GM18868 (cell line): ENCODE measurements at regions not wholly inside any gene's neighbourhood (a gene's known extent, or its start where the extent isn't known, plus 50 kb on each side); places are given as distances from the start of the nearest gene placed in this dataset.

ENCODE experiments used
- ATAC-seq: cut with Tn5 transposase; IDR thresholded peaks from one replicate; pipeline ENCODE4 v1.9.1; 2021; ENCODE audit warnings: mild to moderate bottlenecking, moderate library complexity; ENCODE audit not compliant: unreplicated experiment

DNA sequence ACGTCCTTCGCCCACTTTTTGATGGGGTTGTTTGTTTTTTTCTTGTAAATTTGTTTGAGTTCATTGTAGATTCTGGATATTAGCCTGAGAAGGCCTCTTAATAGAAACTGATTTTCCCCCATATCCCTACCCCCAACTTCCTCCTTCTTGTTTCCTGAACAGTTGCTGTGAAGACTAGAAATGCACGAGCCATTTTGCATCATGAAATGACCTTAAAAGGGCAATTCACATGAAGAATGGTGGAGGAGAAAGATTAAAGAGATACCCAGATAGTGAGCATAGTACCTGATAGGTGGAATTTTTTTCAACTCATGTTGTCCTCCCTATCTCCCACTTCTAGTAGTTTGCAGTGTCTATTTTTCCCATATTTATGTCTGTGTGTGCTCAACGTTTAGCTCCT, 55.2 kb upstream of the KCNH8 start:
- ATAC-seq, result no peak

DNA sequence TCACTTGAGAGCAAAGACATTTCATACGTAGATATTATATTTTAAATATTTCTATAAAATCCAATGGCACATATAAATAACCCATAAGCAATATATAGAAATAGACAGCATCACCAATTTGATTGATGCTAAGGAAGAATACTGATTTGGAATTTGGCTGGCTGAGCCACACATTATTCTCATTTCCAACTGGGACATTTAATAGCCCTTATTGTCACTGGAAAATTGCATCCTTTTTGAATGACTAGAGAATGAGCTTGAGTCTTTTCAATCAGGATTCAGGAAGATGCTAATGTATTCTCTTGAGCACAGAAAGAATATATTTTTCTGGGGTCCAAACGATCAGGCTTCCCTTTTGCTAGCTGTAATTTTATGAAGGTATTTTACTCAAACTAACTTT, 70.9 kb upstream of the KCNH8 start:
- no peak for ATAC-seq

DNA sequence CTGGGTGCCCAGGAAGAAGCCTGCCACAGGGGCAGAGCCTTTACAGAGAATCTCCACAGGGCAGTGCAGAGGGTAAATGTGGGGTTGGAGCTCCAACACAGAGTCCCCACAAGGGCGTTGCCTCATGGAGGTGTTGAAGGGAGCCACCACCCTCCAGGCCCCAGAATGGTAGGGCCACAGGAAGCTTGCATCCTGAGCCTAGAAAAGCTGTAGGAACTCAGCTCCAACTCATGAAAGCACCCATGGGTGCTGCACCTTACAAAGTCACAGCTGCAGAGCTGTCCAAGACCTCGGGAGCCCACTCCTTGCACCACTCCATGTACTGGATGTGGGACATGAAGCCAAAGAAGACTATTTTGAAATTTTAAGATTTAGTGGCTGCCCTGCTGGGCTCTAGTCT, 73.3 kb upstream of the KCNH8 start:
- ATAC-seq, result no peak

DNA sequence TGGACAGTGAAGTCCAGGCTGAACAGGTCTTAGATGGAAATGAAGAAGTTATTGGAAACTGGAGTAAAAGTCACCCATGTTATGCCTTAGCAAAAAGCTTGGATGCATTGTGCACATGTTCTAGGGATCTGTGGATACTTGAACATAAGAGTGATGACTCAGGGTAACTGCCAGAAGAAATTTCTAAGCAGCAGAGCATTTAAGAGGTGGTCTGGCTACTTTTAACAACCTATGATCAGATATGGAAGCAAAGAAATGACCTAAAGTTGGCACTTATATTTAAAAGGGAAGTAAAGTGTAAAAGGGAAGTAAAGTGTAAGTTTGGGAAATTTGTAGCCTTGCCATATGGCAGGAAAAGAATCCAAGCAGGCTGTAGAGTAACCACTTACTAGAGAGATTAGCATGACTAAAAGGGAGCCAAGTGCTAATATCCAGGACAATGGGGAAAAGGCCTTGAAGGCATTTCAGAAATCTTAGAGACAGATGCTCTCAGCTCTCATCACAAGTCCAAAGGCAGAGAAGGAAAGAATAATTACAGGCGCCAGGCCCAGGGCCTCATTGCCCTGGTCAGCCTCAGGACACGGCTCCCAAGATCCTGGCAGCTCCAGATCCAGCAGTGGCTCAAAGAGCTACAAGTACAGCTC, 73.9 kb upstream of the KCNH8 start:
- ATAC-seq, result no peak

DNA sequence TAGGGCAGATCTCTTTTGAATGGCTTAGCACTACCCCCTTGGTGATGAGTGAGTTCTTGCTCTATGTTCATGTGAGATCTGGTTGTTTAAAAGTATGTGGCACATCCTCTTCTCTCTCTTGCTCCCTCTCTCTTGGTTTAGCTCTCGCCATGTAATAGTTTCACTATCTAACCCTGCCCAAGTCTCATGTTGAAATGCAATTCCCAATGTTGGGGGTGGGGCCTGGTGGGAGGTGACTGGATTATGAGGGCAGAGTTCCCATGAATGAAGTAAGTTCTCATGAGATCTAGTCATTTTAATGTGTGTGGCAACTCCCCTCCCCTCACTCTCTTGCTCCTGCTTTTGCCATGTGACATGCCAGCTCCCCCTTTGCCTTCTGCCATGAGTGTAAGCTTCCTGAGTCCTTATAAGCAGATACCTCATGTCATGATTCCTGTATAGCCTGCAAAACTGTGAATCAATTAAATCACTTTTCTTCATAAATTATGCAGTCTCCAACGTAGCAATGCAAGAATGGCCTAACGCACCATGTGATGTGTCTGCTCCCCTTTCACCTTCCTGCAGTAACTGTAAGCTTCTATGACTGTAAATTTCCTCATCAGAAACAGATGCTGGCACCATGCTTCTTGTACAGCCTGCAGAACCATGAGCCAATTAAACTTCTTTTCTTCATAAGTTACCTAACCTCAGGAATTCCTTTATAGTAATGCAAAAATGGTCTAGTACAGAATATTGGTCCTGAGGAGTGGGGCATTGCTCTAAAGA, 74.8 kb upstream of the KCNH8 start:
- no peak for ATAC-seq

DNA sequence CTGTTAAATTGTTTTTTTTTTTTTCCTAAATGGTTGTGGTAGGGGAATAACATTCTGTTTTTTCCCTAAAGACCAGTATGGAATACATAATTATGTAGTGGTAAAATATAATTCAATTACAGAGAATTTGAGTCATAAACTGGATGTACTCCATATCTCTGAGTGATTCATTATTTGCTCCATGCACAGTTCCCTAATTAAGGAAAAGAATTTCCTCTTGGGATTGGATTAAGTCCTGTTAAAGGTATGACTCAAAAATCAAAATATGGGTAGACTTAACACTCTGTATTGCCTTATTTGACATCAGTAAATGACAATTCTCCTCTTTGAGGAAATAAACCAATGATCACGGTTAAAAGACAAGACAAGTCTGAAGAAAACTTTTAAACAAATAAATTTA, 78.0 kb upstream of the KCNH8 start:
- ATAC-seq, result no peak

DNA sequence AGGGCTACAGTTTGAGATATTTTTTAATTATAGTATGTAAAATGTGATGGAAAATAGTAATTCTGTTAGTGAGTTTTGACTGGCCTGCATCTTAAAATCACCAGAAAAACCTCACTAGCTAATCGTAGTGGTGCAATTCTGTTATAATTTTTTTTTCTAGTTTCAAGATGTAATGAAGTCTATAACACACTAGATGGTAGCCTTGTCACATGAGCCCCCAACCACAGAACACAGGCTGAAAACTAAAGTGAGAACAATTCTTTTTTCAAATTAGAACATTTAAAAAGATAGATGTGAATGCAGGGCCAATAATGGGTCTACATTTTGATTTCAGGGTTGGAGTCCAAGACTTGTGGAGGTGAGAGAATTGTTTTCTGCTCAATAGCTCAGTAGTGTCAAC, 83.3 kb upstream of the KCNH8 start:
- no peak for ATAC-seq

DNA sequence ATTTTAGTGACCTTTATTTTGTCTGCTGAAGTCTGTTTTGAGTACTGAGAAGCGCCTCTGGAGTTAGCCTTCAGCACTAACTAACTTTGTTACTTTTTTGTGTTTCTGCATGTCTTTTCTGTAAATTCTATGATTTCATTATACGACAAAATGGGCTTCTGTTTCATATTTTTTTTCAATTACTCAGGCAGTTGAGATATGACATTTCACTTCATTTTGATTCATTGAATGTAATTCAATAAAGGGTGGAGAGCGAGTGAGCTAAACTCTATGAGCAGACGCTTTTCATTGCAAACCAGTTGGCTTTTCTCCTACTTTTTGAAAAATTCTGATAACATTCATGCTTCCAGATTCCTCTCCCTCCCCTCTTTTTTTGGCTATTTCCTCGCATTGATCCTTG, 84.4 kb upstream of the KCNH8 start:
- ATAC-seq, result no peak

DNA sequence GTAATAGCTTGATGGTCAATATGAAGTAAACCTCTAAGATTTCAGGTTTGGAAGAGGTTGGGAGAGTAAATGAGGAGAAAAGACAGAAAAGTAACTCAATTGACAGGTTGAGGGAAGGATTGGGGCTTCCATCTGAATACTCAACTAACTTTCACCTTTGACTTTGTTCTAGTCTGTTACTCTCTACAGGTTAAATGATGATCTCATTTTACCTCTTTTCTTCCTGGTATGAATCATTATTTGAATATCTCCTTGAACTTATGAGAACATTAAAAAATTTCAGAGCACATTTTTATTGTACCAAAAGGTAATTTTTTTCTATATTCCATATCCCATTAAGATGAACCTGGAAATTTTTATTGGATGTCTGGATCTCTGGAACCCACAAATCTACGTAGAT, 87.9 kb upstream of the KCNH8 start:
- ATAC-seq, result no peak

DNA sequence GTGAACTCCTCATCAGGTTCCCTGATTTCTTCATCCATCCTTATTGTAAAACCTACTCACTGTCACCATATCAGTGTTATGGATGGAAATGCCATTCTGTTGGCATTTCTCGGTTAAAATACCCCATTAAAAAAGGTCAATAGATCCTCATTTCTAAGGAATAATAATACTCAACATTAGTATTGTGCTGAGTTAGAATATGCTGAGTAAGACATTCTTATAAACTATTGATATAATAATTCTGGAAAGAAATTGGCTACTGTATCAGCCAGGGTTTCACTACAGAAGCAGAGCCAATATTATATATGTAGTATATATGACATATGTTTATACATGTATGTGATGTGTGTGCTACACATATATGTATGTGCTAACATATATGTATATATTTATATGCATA, 95.4 kb upstream of the KCNH8 start:
- ATAC-seq, result no peak

DNA sequence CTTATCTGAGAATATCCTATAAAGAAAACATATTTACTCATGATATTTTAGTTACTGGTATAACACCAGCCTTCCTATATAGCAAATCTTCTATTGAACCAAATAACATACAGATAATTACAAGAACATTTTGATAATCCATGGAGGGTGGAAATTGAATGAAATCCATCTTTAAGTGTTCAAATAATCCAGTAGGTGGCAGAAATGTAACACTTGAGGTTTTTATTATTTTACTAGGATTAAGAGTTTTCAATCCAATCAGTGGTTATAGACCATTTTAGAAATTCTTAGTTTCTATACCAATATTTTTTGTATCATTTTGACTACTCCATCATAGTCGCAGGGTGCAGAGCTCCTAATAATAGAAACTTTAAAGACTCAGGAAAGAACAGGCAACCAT, 101.9 kb upstream of the KCNH8 start:
- ATAC-seq, result no peak

DNA sequence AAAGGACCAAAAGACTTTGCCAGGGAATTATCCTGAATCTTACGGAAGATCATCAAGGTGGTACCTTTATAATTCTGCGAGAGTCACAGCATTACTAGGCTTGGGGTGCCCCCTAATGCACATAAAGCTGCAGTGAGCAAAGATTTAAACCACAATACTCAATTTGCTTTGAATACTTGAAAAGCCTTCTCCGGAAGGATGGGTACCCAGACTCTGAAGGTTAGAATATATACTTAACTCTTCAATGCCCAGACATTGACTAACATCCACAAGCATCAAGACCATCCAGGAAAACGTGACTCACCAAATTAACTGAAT, 117.8 kb upstream of the KCNH8 start:
- ATAC-seq, result no peak

DNA sequence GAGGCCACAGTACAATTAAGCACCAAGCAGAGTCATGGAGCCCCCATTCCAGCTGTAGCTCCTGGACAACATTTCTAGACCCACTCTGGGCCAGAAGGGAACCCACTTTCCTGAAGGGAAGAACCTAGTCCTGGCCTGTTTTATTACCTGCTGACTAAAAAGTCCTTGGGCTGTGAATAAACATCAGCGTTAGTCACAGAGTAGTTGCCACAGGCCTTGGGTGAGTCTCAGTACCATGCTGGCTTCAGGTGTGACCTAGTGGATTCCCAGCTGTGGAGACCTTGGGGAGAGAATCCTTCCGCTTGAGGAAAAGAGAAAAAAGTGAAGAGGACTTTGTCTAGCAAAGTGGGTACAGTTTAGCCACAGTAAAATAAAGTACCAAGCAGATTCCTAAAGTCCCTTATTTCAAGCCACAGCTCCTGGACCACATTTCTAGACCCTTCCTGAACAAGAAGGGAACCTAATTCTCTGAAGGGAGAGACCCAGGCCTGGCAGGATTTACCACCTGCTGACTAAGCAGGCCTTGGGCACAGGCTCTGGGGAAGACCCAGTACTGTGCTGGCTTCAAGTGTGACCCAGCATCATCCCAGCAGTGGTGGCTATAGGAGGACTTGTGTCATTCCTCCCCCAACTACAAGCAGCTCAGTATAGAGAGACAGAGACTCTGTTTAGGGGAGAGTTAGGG, 118.3 kb upstream of the KCNH8 start:
- no peak for ATAC-seq

DNA sequence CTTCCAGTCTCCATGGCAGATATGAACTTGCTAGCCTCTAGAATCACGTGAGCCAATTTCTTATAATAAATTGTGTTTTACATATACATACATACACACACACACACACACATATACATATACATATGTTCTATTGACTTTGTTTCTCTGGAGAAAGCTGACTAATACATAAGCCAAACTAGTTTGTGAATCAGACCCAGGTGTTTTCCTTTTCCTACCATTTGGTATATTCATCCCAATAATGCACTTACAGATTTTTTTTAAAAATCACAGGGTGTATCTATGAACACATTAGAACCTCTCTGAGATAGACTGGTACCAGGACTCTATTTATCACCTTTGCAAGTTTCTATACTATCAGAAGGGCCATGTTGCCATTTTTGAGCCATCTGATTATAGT, 122.9 kb upstream of the KCNH8 start:
- no peak for ATAC-seq

DNA sequence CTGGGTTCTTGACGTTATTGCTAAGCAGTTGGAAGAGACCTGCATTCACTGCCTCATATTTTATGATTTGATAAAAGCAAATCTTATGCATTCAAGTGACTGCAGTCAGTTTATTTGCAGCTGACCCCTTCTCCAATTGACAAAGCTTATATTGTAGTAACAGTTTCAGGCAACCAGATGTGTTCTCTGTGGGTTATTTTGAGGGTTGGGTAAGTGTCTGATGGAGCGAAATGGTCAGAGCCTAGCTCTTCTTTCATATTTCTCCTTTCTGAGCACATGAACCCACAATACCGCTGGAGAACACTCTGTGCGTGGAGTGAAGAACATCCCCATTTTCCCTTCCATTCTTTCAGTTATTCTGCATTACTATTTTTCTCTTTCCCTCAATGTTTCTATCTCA, 125.8 kb upstream of the KCNH8 start:
- ATAC-seq, result no peak

DNA sequence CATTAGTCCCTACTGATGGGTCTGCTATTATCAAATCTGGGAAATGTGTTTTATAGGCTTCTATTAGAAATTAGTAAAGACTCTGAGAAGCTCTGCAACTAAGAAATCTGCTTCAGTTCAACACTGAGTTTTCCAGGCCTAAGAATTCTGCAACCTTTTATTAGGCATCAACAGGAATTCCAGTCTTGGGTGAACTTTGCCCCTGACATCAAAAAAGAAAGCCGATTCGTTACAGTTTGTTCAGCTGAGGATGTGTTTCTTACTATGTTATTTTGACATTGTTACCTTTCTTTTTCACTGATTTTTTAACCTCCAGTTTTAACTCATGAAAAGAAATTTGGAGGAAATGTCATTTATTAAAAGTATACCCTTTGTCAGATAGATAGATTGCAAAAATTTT, 131.5 kb upstream of the KCNH8 start:
- ATAC-seq, result no peak

DNA sequence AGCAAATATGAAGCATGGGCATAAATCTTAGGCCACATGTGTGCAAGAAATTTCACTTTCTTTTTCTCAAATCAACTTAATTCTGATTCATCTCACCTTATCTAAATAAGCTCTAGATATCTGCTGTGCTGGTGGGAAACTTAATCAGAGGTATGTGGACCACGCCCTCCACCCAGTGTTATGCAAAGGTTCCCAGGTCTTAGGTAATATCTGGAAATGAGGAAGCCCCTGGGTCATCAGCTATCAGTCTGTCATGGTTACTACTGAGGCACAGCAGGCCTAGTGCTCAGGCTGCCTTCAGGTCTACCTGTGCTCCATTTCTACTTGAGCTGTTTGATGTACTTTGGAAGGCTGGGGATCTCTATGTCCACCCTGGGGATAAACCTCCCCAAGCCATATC, 134.4 kb upstream of the KCNH8 start:
- no peak for ATAC-seq

DNA sequence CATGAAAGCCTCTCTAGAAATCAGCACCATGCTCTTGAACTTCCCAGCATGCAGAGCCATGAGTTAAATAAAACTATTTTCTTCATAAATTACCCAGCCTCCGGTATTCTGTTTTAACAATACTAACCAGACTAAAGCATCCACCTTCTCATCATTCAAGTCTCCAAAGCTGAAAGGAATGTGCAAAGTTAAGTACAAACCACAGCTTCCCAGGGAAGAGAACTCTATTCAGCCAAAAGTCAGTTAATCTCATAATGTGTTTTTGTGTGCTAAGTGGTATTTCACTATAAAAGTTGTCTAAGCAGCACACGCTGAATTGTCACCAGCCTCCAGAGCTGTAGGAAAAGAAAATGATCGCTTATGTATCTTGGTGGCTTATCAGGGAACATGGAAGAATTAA, 135.5 kb upstream of the KCNH8 start:
- no peak for ATAC-seq

DNA sequence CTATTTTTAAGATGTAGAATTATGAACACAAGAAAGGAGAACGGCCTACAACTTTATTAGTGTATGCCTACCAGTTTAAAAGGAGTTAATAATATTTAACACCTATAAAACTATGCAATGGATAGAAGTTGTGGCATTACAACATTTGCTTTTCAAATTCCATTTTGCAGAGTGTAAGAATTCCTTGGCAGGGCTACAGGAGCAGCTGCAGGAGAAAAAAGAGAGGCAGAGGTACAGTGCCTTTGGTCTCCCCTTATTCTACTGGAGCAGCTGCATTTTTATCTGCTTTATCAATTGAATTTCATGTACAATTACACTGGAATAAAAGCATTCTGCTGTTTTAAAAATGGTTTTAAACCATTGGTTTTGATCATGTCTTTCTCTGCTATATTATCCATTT, 145.7 kb upstream of the KCNH8 start:
- ATAC-seq, result no peak

DNA sequence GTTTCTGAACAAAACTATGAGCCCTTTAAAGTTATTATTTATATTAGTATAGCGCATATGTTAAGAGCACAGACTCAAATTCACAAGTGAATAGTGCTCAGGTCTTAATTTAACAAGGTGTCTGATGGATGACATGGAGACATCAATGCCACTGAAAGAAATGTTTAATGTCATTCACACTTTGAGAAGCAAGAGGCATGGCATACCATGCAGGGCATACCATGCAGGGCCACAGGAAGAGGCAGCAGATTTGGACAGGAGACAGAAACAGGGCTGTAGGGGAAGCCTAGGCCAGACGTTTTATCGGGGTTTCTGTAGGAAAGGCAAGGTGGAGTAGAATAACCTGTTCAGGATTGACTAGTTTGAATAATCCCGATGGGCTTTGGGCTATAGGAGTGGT, 150.2 kb upstream of the KCNH8 start:
- ATAC-seq, result no peak

DNA sequence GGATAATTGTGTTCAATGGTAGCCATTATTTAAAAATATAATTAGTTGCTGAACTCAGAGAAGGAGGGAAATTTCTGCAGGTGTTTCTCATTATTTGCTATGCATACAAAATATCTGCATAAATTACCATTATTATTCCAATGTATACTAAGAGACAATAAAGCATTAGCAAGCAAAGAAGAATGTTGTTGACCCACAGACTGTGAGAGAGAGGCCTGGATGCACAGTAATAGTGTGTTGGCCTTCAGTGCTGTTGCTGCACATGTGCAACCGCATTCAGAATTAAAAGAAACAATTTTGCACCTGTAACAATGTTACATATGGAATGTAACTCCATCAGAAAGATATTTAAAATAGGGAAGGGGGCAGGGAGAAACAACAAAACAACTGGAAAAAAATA, 155.6 kb upstream of the KCNH8 start:
- ATAC-seq, result no peak

DNA sequence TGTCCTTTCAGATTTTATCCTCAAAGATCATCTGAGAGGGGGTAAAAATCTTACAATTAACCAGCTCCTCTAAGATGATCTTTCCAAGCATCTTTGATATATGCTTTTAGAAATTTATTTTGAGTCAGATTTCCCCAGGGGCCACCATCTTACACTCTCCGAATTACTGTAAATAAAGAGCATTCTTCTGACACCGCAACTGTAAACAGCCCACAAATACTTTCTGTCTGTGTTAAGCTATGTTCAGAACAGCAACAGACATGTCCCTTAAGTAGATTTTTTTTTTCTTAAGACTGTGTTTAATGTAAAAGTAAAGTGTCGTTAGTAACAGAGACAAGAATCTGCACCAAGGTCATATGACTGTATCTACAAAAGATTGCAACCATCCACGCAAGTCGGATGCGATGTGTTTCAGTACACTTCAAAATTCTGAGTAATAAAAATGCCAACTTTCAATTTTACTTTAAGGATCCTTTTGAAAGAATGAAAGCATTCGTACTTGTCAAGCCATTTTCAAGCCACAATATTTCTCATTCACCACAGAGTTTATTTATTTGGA, 159.0 kb upstream of the KCNH8 start:
- ATAC-seq, result no peak
